H9 (cell line): ENCODE measurements at regions not wholly inside any gene's neighbourhood (a gene's known extent, or its start where the extent isn't known, plus 50 kb on each side); places are given as distances from the start of the nearest gene placed in this dataset.

Source experiments
- DNase-seq: peaks from one replicate; pipeline ENCODE4 v3.0.0-alpha.2; 2017
- H2AFZ ChIP-seq: one replicate; pipeline ENCODE4 v1.6.1; 2013; ENCODE audit warnings: mild to moderate bottlenecking, low read length, control low read depth, moderate library complexity
- H2AK5ac ChIP-seq: 2 replicates; pipeline ENCODE4 v1.6.1; 2013; ENCODE audit warnings: low read length, control low read depth, mixed read lengths; ENCODE audit not compliant: insufficient read length
- H2BK120ac ChIP-seq: one replicate; pipeline ENCODE4 v1.6.1; 2013; ENCODE audit warnings: low read depth, mild to moderate bottlenecking, low read length, control low read depth, inconsistent platforms; ENCODE audit not compliant: poor library complexity, severe bottlenecking
- H2BK12ac ChIP-seq: 2 replicates; pipeline ENCODE4 v1.6.1; 2013; ENCODE audit warnings: low read length, control low read depth, mixed read lengths, low read depth; ENCODE audit not compliant: insufficient read length
- H2BK15ac ChIP-seq: 2 replicates; pipeline ENCODE4 v1.6.1; 2013; ENCODE audit warnings: low read depth, low read length, control low read depth
- H2BK20ac ChIP-seq: one replicate; pipeline ENCODE4 v1.6.1; 2013; ENCODE audit warnings: low read depth, mild to moderate bottlenecking, low read length, control low read depth, inconsistent platforms; ENCODE audit not compliant: poor library complexity, severe bottlenecking
- H2BK5ac ChIP-seq: 2 replicates; pipeline ENCODE4 v1.6.1; 2013; ENCODE audit warnings: low read length, control low read depth, mixed read lengths; ENCODE audit not compliant: insufficient read length
- H3K14ac ChIP-seq: 2 replicates; pipeline ENCODE4 v1.6.1; 2013; ENCODE audit warnings: low read length, control low read depth; ENCODE audit not compliant: insufficient read depth
- H3K18ac ChIP-seq: 2 replicates; pipeline ENCODE4 v1.6.1; 2013; ENCODE audit warnings: low read depth, mild to moderate bottlenecking, mixed read lengths, low read length, control low read depth; ENCODE audit not compliant: insufficient read length
- H3K23ac ChIP-seq: 2 replicates; pipeline ENCODE4 v1.6.1; 2013; ENCODE audit warnings: low read length, control low read depth, mixed read lengths, low read depth; ENCODE audit not compliant: insufficient read length
- H3K23me2 ChIP-seq: 2 replicates; pipeline ENCODE4 v1.6.1; 2013; ENCODE audit warnings: low read depth, mild to moderate bottlenecking, mixed read lengths, low read length, control low read depth; ENCODE audit not compliant: insufficient read length, poor library complexity, severe bottlenecking
- H3K27ac ChIP-seq: 2 replicates; pipeline ENCODE4 v1.5.1; 2013; ENCODE audit warnings: low read length, control low read depth, mixed read lengths, low read depth; ENCODE audit not compliant: insufficient read length
- H3K27me3 ChIP-seq: 2 replicates; pipeline ENCODE4 v1.6.1; 2013; ENCODE audit warnings: low read length, control low read depth, inconsistent platforms; ENCODE audit not compliant: insufficient read depth
- H3K4ac ChIP-seq: 2 replicates; pipeline ENCODE4 v1.6.1; 2013; ENCODE audit warnings: low read depth, mild to moderate bottlenecking, control low read depth, inconsistent platforms, low read length, moderate library complexity
- H3K4me1 ChIP-seq: 2 replicates; pipeline ENCODE4 v1.6.1; 2013; ENCODE audit warnings: low read length, control low read depth, inconsistent platforms; ENCODE audit not compliant: insufficient read depth
- H3K4me2 ChIP-seq: 2 replicates; pipeline ENCODE4 v1.6.1; 2013; ENCODE audit warnings: low read length, control low read depth, mixed read lengths; ENCODE audit not compliant: insufficient read length, insufficient read depth
- H3K56ac ChIP-seq: 2 replicates; pipeline ENCODE4 v1.6.1; 2013; ENCODE audit warnings: low read depth, mild to moderate bottlenecking, mixed read lengths, low read length, control low read depth; ENCODE audit not compliant: insufficient read length
- H3K79me1 ChIP-seq: 2 replicates; pipeline ENCODE4 v1.6.1; 2013; ENCODE audit warnings: low read depth, mild to moderate bottlenecking, moderate library complexity, low read length, control low read depth, inconsistent platforms; ENCODE audit not compliant: insufficient read depth, poor library complexity, severe bottlenecking
- H3K79me2 ChIP-seq: 2 replicates; pipeline ENCODE4 v1.6.1; 2013; ENCODE audit warnings: low read length, control low read depth, inconsistent platforms; ENCODE audit not compliant: insufficient read depth
- H3K9ac ChIP-seq: 2 replicates; pipeline ENCODE4 v1.6.1; 2013; ENCODE audit warnings: low read length, control low read depth, mixed read lengths; ENCODE audit not compliant: insufficient read length; ENCODE audit errors: extremely low read depth
- H3K9me3 ChIP-seq: one replicate; pipeline ENCODE4 v1.6.1; 2013; ENCODE audit warnings: low read depth, low read length, inconsistent platforms; ENCODE audit not compliant: control insufficient read depth
- H3T11ph ChIP-seq: one replicate; pipeline ENCODE4 v1.6.1; 2013; ENCODE audit warnings: mild to moderate bottlenecking, low read length, control low read depth, inconsistent platforms
- H4K20me1 ChIP-seq: one replicate; pipeline ENCODE4 v1.6.1; 2013; ENCODE audit not compliant: control insufficient read depth, insufficient read length, insufficient read depth
- H4K5ac ChIP-seq: 2 replicates; pipeline ENCODE4 v1.6.1; 2013; ENCODE audit warnings: low read depth, mild to moderate bottlenecking, mixed read lengths, low read length, control low read depth; ENCODE audit not compliant: insufficient read length
- H4K8ac ChIP-seq: replicated peaks from 2 replicates; pipeline ENCODE4 v1.6.1; 2013; ENCODE audit warnings: low read length, control low read depth, mixed read lengths, low read depth; ENCODE audit not compliant: insufficient read length
- H4K91ac ChIP-seq: 2 replicates; pipeline ENCODE4 v1.6.1; 2013; ENCODE audit warnings: low read depth, mild to moderate bottlenecking, moderate library complexity, mixed read lengths, low read length, control low read depth; ENCODE audit not compliant: insufficient read length
- H3K27ac Mint-ChIP-seq, 3 experiments: 2 replicates in 2 of 3; 3 replicates in 1 of 3; pipeline ENCODE4 v1.8.0; 2020 to 2021; ENCODE audit warnings: mixed read lengths in 3 of 3, mild to moderate bottlenecking in 1 of 3, moderate library complexity in 1 of 3
- H3K27me3 Mint-ChIP-seq: 2 replicates; pipeline ENCODE4 v1.8.0; 2021; ENCODE audit warnings: low read depth, mild to moderate bottlenecking, moderate library complexity, mixed read lengths
- H3K36me3 Mint-ChIP-seq, 3 experiments: 2 replicates in 2 of 3; 3 replicates in 1 of 3; pipeline ENCODE4 v1.8.0; 2020 to 2021; ENCODE audit warnings: low read depth in 3 of 3, mixed read lengths in 3 of 3; ENCODE audit not compliant: insufficient read depth in 1 of 3
- H3K4me1 Mint-ChIP-seq, 2 experiments: 2 replicates each; pipeline ENCODE4 v1.8.0; 2020; ENCODE audit warnings: mixed read lengths in 2 of 2
- H3K4me3 Mint-ChIP-seq, 2 experiments: 2 replicates in 1 of 2; 3 replicates in 1 of 2; pipeline ENCODE4 v1.8.0; 2020 to 2021; ENCODE audit warnings: mild to moderate bottlenecking in 2 of 2, mixed read lengths in 2 of 2, moderate library complexity in 1 of 2
- H3K9me3 Mint-ChIP-seq, 2 experiments: 2 replicates in 1 of 2; 3 replicates in 1 of 2; pipeline ENCODE4 v1.8.0; 2020; ENCODE audit warnings: mild to moderate bottlenecking in 2 of 2, mixed read lengths in 2 of 2, moderate library complexity in 1 of 2
- WGBS: extraction: QIAGEN DNeasy Blood & Tissue Kit; methylation state at CpG from one replicate; pipeline ENCODE4 v1.1.7; 2013; ENCODE audit warnings: missing lambda C conversion rate, low lambda C conversion rate, mixed read lengths; ENCODE audit not compliant: insufficient read length; ENCODE audit errors: extremely low coverage; 5-methylcytosine and 5-hydroxymethylcytosine counted together
- TF ChIP-seq, protein P1 (sequence below): fragments of 200-600 bp; sonication (generic); conservative IDR thresholded peaks from 3 replicates; pipeline ENCODE4 v1.8.0; 2021; ENCODE audit warnings: antibody characterized with exemption, mild to moderate bottlenecking

DNA sequence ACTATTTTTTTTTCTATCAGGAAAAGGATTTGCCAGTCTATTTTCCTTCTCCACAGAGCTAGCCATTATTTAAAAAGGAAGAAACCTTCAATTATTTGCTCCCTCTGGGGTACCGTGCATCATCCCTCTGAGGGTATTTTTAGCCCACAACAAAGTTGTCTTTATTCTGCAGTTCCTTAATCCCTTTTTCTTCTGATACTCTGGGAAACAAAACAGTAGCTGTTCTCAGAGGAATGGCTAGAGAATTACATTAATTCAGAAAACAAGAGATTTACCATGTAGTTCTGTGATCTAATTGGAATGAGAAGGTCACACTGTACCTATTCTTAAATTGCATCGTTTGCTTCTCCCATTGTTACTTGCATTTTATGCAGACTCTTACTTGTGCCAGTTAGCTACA lies 1056.7 kb downstream of the STIM2 start:
- WGBS = no CpG with 5 or more reads among the region's 2 CpGs

More for the DNA sequence above, 1056.7 kb downstream of the STIM2 start:
- Histone ChIP-seq H3K56ac (no peak overlapping the region), H2AK5ac (no peak overlapping the region), H3T11ph (no peak overlapping the region), H3K14ac (no peak overlapping the region), H3K18ac (no peak overlapping the region), H2BK120ac (no peak overlapping the region), H3K27ac (no peak overlapping the region), H3K9me3 (no peaks in the 10 kb centered on the region), H3K79me1 (no peaks in the 10 kb centered on the region), H2BK20ac (no peak overlapping the region), H2BK12ac (no peak overlapping the region), H4K5ac (no peak overlapping the region), H3K4me2 (no peak overlapping the region), H3K23me2 (no peaks in the 10 kb centered on the region), H3K27me3 (no peaks in the 10 kb centered on the region), H4K20me1 (no peaks in the 10 kb centered on the region), H2BK5ac (no peak overlapping the region), H4K8ac (no peak overlapping the region), H3K4ac (no peak overlapping the region), H2BK15ac (no peak overlapping the region), H3K4me1 (no peaks in the 10 kb centered on the region), H3K79me2 (no peaks in the 10 kb centered on the region), H3K23ac (no peak overlapping the region), H3K9ac (no peak overlapping the region), H2AFZ (no peak overlapping the region), H4K91ac (no peak overlapping the region)
- H3K27ac Mint-ChIP-seq = no peak overlapping the region
- H3K27me3 Mint-ChIP-seq = no peaks in the 10 kb centered on the region; the same call in 1 of the 2 replicates
- H3K9me3 Mint-ChIP-seq = no peaks in the 10 kb centered on the region
- TF ChIP-seq, protein P1, sequence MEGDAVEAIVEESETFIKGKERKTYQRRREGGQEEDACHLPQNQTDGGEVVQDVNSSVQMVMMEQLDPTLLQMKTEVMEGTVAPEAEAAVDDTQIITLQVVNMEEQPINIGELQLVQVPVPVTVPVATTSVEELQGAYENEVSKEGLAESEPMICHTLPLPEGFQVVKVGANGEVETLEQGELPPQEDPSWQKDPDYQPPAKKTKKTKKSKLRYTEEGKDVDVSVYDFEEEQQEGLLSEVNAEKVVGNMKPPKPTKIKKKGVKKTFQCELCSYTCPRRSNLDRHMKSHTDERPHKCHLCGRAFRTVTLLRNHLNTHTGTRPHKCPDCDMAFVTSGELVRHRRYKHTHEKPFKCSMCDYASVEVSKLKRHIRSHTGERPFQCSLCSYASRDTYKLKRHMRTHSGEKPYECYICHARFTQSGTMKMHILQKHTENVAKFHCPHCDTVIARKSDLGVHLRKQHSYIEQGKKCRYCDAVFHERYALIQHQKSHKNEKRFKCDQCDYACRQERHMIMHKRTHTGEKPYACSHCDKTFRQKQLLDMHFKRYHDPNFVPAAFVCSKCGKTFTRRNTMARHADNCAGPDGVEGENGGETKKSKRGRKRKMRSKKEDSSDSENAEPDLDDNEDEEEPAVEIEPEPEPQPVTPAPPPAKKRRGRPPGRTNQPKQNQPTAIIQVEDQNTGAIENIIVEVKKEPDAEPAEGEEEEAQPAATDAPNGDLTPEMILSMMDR = no peak
- H3K36me3 Mint-ChIP-seq = no peaks in the 10 kb centered on the region
- no peak for DNase-seq
- H3K4me3 Mint-ChIP-seq = no peak overlapping the region
- H3K4me1 Mint-ChIP-seq = peaks cover 0 to 11% of the 10 kb centered on the region in 2 experiments; a peak in 3 of 4 replicates
